GM12873 (cell line): ENCODE measurements at regions not wholly inside any gene's neighbourhood (a gene's known extent, or its start where the extent isn't known, plus 50 kb on each side); places are given as distances from the start of the nearest gene placed in this dataset.

Source experiments
- TF ChIP-seq, protein P1 (sequence below): IDR thresholded peaks from 2 replicates; pipeline ENCODE4 v1.5.1; 2012; ENCODE audit warnings: low read depth, mild to moderate bottlenecking, moderate library complexity, low read length, control low read depth; ENCODE audit not compliant: insufficient read depth; ENCODE audit errors: missing control alignments

DNA sequence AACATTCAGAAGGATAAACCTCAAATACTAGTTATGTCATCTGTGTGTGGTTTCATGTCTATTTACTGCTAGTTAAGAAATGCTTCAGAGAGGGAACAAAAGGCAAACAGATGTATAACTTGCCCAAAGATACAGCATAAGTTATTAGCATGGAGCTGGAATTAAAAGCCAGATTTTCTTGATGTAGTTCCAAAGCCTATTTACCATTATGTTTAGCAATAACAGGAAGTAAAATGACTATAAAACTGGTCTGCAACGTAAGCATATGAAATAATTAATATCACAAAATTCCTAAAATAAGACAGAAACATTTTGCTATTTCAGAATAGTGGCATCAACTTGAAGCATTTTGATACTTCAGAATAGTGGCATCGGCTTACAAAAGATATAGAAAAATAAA lies 1232.8 kb downstream of the NCAM2 start:
- TF ChIP-seq, protein P1, sequence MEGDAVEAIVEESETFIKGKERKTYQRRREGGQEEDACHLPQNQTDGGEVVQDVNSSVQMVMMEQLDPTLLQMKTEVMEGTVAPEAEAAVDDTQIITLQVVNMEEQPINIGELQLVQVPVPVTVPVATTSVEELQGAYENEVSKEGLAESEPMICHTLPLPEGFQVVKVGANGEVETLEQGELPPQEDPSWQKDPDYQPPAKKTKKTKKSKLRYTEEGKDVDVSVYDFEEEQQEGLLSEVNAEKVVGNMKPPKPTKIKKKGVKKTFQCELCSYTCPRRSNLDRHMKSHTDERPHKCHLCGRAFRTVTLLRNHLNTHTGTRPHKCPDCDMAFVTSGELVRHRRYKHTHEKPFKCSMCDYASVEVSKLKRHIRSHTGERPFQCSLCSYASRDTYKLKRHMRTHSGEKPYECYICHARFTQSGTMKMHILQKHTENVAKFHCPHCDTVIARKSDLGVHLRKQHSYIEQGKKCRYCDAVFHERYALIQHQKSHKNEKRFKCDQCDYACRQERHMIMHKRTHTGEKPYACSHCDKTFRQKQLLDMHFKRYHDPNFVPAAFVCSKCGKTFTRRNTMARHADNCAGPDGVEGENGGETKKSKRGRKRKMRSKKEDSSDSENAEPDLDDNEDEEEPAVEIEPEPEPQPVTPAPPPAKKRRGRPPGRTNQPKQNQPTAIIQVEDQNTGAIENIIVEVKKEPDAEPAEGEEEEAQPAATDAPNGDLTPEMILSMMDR, result no peak

DNA sequence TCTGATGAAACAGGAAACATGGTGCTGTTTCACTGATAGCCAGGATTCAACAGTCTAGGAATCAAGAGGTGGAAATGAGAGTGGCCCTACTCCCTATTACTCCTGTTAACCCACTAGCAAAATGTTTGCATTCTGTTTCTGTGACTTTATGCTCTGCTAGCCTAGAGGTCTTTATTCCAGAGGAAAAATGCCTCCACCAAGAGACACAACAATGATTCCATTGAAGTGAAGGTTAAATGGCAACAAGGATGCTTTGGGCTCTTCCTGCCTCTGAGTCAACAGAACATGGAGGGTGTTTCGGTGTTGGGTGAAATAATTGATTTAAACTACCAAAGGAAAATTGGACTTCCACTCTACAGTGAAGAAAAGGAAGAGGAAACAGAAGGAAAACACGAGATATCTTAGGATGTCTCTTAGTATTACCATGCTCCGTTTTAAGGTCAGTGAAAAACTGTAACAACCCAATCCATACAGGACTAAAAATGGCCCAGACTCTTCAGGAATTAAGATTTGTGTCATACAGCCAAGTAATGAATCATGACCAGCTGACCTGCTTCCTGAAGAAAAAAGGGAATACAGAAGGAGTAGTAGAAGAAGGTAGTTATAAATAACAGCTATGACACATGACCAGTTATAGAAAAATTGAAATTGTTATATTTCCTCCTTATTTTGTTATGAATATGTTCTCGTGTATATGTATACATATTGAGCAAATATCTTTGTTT lies 1237.8 kb downstream of the NCAM2 start:
- TF ChIP-seq, protein P1, result no peak

DNA sequence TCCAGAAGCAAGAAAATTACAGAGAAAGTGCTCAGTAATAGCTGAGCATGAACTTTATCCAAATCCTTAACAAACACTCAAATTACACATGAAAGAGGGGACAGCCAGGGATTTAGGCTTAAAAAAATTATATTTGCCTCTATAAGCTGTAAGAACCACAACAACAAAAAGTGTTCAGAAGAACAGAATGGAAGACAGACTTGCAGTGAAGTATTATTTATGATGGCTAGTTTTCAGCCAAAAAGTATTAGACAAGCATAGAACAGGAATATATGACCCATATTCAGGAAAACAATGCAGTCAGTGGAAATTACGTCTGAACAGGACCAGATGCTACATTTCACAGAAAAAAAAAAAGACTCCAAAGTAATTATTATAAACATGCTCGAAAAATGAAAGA lies 1246.3 kb downstream of the NCAM2 start:
- TF ChIP-seq, protein P1, result no peak

DNA sequence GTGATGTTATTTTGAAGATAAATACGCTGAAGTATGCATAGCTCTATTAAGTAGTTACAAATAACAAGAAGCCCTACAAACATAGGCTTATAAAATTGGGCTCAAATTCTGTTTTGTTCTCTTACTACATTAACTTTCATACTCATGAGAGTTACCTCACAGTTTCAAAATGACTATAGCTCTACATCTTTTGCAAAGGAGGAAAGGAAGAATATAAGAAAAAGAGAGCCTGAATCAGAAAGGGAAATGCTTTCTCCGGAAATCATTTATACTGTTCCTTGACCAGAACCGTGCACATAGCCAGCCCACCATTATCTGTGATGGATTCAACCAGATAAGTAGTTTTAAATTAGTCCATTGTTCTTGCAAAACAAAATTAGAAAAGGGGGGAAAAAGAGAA lies 1252.1 kb downstream of the NCAM2 start:
- TF ChIP-seq, protein P1, result no peak

DNA sequence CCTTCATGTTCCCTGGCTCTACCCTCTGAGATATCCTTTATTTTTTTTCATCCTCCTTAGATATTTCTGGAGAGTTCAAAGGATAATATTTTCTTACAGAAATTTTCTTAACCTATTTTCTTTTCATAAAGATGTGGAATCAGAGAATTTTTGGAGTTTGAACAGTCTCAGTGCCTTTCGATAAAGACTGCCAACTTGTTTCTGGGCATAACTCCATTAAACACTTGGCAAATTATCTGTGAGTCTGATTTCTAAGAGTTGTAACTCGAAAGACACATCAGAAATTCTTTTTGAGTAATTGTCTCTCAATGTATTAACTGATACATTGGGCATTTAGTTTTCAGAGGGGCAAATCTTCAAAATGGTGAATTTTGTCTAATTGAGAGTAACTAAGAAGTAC lies 1255.6 kb downstream of the NCAM2 start:
- TF ChIP-seq, protein P1, result no peak

DNA sequence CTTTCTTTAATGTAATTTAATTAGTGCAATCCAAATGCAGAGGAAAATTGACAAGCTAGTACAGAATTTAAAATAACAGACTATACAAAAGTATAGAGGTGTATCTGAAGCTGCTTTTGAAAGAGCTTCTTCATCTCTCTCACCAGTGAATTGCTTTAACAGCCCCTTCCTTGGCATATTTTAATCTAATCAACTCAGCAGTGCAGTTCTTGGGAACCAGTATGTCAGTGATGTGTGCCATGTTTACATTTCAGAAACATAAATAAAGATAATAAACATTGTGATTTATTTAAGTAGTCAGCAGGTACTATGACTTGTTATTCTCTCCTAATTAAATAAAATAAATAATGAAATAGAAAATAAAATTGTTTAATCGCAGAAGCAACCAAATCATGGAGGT lies 1260.6 kb downstream of the NCAM2 start:
- TF ChIP-seq, protein P1, result no peak

DNA sequence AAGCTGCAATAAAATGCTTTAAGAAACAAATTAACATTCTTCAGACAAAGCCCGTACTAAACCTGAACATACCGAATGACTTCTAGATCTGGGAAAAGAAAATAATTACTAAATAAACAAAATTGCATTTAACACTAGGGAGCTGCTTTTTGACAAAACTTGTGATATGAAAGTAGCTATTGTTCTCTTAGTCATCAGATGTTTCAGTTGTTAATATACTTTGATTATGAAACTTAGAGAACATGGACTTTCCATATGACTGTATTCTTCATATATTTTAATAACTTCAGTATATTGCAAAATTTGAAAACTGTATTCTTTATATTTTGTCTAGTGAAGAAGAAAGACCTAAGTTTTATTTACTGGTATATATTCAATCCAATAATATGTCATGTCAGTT lies 1262.1 kb downstream of the NCAM2 start:
- TF ChIP-seq, protein P1, result no peak
